ENCODE measurements at regions not wholly inside any gene's neighbourhood (a gene's known extent, or its start where the extent isn't known, plus 50 kb on each side); places are given as distances from the start of the nearest gene placed in this dataset.

DNA sequence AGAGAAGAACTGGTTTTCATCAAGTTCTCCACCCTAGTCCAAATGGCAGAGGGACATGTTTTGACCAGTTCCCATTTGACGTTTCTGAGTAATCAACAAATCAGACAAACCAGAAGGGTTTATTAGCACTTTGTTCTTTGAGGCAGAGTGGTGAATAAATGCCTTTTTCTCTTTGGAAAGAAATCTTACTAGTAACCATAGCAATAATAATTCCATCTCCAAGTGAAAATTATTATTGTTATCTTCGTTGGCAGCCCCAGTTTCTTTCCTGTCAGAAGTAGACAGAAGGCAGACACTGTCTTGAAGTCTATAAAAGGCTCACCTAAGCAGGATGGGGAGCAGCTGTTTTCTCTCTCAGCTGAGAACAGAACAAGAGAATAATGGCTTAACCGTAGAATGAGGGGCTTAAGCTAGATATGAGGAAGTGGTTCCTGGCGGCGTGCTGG is 391.6 kb downstream of the PBX1 start:
- no peak for TF ChIP-seq CTCF (IDR thresholded peaks at IDR 0.05)
- no peak for TF ChIP-seq POLR2A (IDR thresholded peaks at IDR 0.05)
- TF ChIP-seq EP300 (IDR thresholded peaks at IDR 0.05), result no peak
- TF ChIP-seq POLR2AphosphoS5 (IDR thresholded peaks at IDR 0.05), result no peak
